GM23248 (cell line): ENCODE measurements at regions not wholly inside any gene's neighbourhood (a gene's known extent, or its start where the extent isn't known, plus 50 kb on each side); places are given as distances from the start of the nearest gene placed in this dataset.

Experiments used
- DNase-seq: peaks from one replicate; pipeline ENCODE4 v3.0.0-alpha.2; 2015
- H2AFZ ChIP-seq: fragments of 200-600 bp; sonication (generic); 2 replicates; pipeline ENCODE4 v1.6.1; 2016; ENCODE audit warnings: antibody characterized with exemption
- H3F3A ChIP-seq: fragments of 200-600 bp; sonication (generic); 2 replicates; pipeline ENCODE4 v1.6.1; 2016; ENCODE audit warnings: mild to moderate bottlenecking, antibody characterized with exemption, mixed run types; ENCODE audit not compliant: insufficient read depth
- H3K27ac ChIP-seq: fragments of 200-600 bp; sonication (generic); 2 replicates; pipeline ENCODE4 v1.5.1; 2016; ENCODE audit warnings: mild to moderate bottlenecking
- H3K27me3 ChIP-seq: fragments of 200-600 bp; sonication (generic); replicated peaks from 2 replicates; pipeline ENCODE4 v1.6.1; 2016; ENCODE audit warnings: mild to moderate bottlenecking; ENCODE audit not compliant: insufficient read depth
- H3K36me3 ChIP-seq: fragments of 200-600 bp; sonication (generic); 2 replicates; pipeline ENCODE4 v1.6.1; 2016; ENCODE audit warnings: low read depth, mild to moderate bottlenecking
- H3K4me1 ChIP-seq: fragments of 200-600 bp; sonication (generic); 2 replicates; pipeline ENCODE4 v1.6.1; 2016; ENCODE audit warnings: mild to moderate bottlenecking; ENCODE audit not compliant: insufficient read depth
- H3K4me2 ChIP-seq: fragments of 200-600 bp; sonication (generic); one replicate; pipeline ENCODE4 v1.6.1; 2016; ENCODE audit warnings: mild to moderate bottlenecking; ENCODE audit not compliant: unreplicated experiment
- H3K4me3 ChIP-seq: fragments of 200-600 bp; sonication (generic); 2 replicates; pipeline ENCODE4 v1.5.1; 2016; ENCODE audit warnings: mild to moderate bottlenecking
- H3K79me2 ChIP-seq: fragments of 200-600 bp; sonication (generic); 2 replicates; pipeline ENCODE4 v1.6.1; 2016; ENCODE audit warnings: mild to moderate bottlenecking; ENCODE audit not compliant: insufficient read depth
- H3K9ac ChIP-seq: fragments of 200-600 bp; sonication (generic); 2 replicates; pipeline ENCODE4 v1.6.1; 2016; ENCODE audit warnings: mild to moderate bottlenecking
- H3K9me2 ChIP-seq: fragments of 200-600 bp; sonication (generic); 2 replicates; pipeline ENCODE4 v1.6.1; 2016; ENCODE audit warnings: mixed run types, mild to moderate bottlenecking, moderate library complexity; ENCODE audit not compliant: insufficient read depth
- H3K9me3 ChIP-seq: fragments of 200-600 bp; sonication (generic); one replicate; pipeline ENCODE4 v1.6.1; 2017; ENCODE audit warnings: low read depth
- H4K20me1 ChIP-seq: fragments of 200-600 bp; sonication (generic); 2 replicates; pipeline ENCODE4 v1.6.0; 2016; ENCODE audit not compliant: insufficient read depth
- EZH2 ChIP-seq: fragments of 200-600 bp; sonication (generic); IDR thresholded peaks from 2 replicates; pipeline ENCODE4 v1.6.1; 2018; ENCODE audit warnings: antibody characterized with exemption, mild to moderate bottlenecking; ENCODE audit not compliant: insufficient read depth, poor library complexity, severe bottlenecking
- EZH2phosphoT487 ChIP-seq: fragments of 200-600 bp; sonication (generic); IDR thresholded peaks from 2 replicates; pipeline ENCODE4 v1.6.1; 2018; ENCODE audit warnings: antibody characterized with exemption, moderate library complexity, mild to moderate bottlenecking, low read depth; ENCODE audit not compliant: insufficient read depth
- WGBS, 2 experiments: methylation state at CpG; one replicate each; pipeline ENCODE4 v1.1.6; 2015 to 2017; ENCODE audit warnings: low lambda C conversion rate in 2 of 2, low coverage in 1 of 2; ENCODE audit errors: missing lambda C conversion rate in 2 of 2; 5-methylcytosine and 5-hydroxymethylcytosine counted together
- in situ Hi-C: fragments of 300-500 bp; cut with MboI; formaldehyde crosslinking; loops from 2 replicates; pipeline ENCODE4 v1.15.0; 2020

- Histone ChIP-seq H3K4me1 (peaks cover 9% of the 10 kb centered on the region; the same call in 1 of the 2 replicates), H3F3A (no peaks in the 10 kb centered on the region), H3K36me3 (no peaks in the 10 kb centered on the region), H3K9me3 (no peaks in the 10 kb centered on the region), H3K9ac (no peak overlapping the region), H3K27ac (no peak overlapping the region), H3K4me2 (no peak overlapping the region), H2AFZ (no peak overlapping the region), H3K79me2 (no peaks in the 10 kb centered on the region), H3K27me3 (no peaks in the 10 kb centered on the region), H4K20me1 (no peaks in the 10 kb centered on the region), H3K4me3 (no peak overlapping the region), H3K9me2 (no peaks in the 10 kb centered on the region)
- no peak for DNase-seq
- TF ChIP-seq EZH2 (no peak), EZH2phosphoT487 (no peak)
- in situ Hi-C loops = no loop called here
- 82 to 85% methylated on average over 7 of the region's 7 CpGs for WGBS, 2 experiments
These were observed 101.2 kb upstream of the IRF2BP2 start for GRCh38 chr1:234710936-234711724.

GRCh38 chr1:234710381-234710780, 100.4 kb upstream of the IRF2BP2 start:
- no peak overlapping the region for H3K4me3 ChIP-seq
- no peaks in the 10 kb centered on the region for H3K9me2 ChIP-seq
- no peaks in the 10 kb centered on the region for H3F3A ChIP-seq
- H4K20me1 ChIP-seq = no peaks in the 10 kb centered on the region
- no peak overlapping the region for H2AFZ ChIP-seq
- H3K36me3 ChIP-seq = no peaks in the 10 kb centered on the region
- no peak for DNase-seq
- peaks cover 9% of the 10 kb centered on the region; the same call in 1 of the 2 replicates for H3K4me1 ChIP-seq
- no peaks in the 10 kb centered on the region for H3K9me3 ChIP-seq
- H3K4me2 ChIP-seq = no peak overlapping the region
- no peak overlapping the region for H3K9ac ChIP-seq
- TF ChIP-seq EZH2 (no peak), EZH2phosphoT487 (no peak)
- H3K27me3 ChIP-seq = no peaks in the 10 kb centered on the region
- 96 to 97% methylated on average over 6 of the region's 6 CpGs for WGBS, 2 experiments
- no peak overlapping the region for H3K27ac ChIP-seq
- in situ Hi-C loops = no loop called here
- no peaks in the 10 kb centered on the region for H3K79me2 ChIP-seq

GRCh38 chr1:234709473-234710228, 99.7 kb upstream of the IRF2BP2 start:
- Histone ChIP-seq H3K4me1 (peaks cover 9% of the 10 kb centered on the region; the same call in 1 of the 2 replicates), H2AFZ (no peak overlapping the region), H3K4me3 (no peak overlapping the region), H3K79me2 (no peaks in the 10 kb centered on the region), H3K27ac (no peak overlapping the region), H3K9me2 (no peaks in the 10 kb centered on the region), H3K27me3 (no peaks in the 10 kb centered on the region), H3F3A (no peaks in the 10 kb centered on the region), H3K9me3 (no peaks in the 10 kb centered on the region), H3K36me3 (no peaks in the 10 kb centered on the region), H3K9ac (no peak overlapping the region), H4K20me1 (no peaks in the 10 kb centered on the region), H3K4me2 (no peak overlapping the region)
- in situ Hi-C loops = no loop called here
- DNase-seq = no peak
- TF ChIP-seq EZH2phosphoT487 (no peak), EZH2 (no peak)
- 85 to 91% methylated on average over 9 to 14 of the region's 14 CpGs for WGBS, 2 experiments

GRCh38 chr1:234708700-234709395, 98.9 kb upstream of the IRF2BP2 start:
- H2AFZ ChIP-seq = no peak overlapping the region
- H3K27ac ChIP-seq = no peak overlapping the region
- no peaks in the 10 kb centered on the region for H3K79me2 ChIP-seq
- H3K4me2 ChIP-seq = no peak overlapping the region
- no peaks in the 10 kb centered on the region for H3F3A ChIP-seq
- H3K9me3 ChIP-seq = no peaks in the 10 kb centered on the region
- in situ Hi-C loops = no loop called here
- 91 to 93% methylated on average over 9 of the region's 9 CpGs for WGBS, 2 experiments
- H3K9ac ChIP-seq = no peak overlapping the region
- H3K4me1 ChIP-seq = peaks cover 9% of the 10 kb centered on the region; the same call in 1 of the 2 replicates
- TF ChIP-seq EZH2phosphoT487 (no peak), EZH2 (no peak)
- no peak for DNase-seq
- no peaks in the 10 kb centered on the region for H3K9me2 ChIP-seq
- no peaks in the 10 kb centered on the region for H4K20me1 ChIP-seq
- no peaks in the 10 kb centered on the region for H3K27me3 ChIP-seq
- no peak overlapping the region for H3K4me3 ChIP-seq
- no peaks in the 10 kb centered on the region for H3K36me3 ChIP-seq
